GM21576 (cell line): ENCODE measurements at regions not wholly inside any gene's neighbourhood (a gene's known extent, or its start where the extent isn't known, plus 50 kb on each side); places are given as distances from the start of the nearest gene placed in this dataset.
"Not testable (repeated sequence)": the region's sequence is repeated elsewhere in the genome, so short reads cannot be mapped to it uniquely, and the experiment has no call there.

Experiments used
- ATAC-seq: cut with Tn5 transposase; IDR thresholded peaks from one replicate; pipeline ENCODE4 v1.9.1; 2021; ENCODE audit warnings: mild to moderate bottlenecking, moderate library complexity; ENCODE audit not compliant: unreplicated experiment

- no peak for ATAC-seq
Observed at GRCh38 chr1:114270282-114270681, 116.6 kb upstream of the SYT6 start.

GRCh38 chr1:114269539-114269938 is 115.9 kb upstream of the SYT6 start:
- ATAC-seq, result no peak

GRCh38 chr1:114263343-114263742 is 109.7 kb upstream of the SYT6 start:
- ATAC-seq, result peak; percentile 80

GRCh38 chr1:114262337-114262736 is 108.7 kb upstream of the SYT6 start:
- ATAC-seq, result no peak

- no peak for ATAC-seq
Observed at GRCh38 chr1:114260805-114261484, 107.3 kb upstream of the SYT6 start.

- ATAC-seq, result no peak
Observed at GRCh38 chr1:114259511-114260160, 106.0 kb upstream of the SYT6 start.

GRCh38 chr1:114258633-114259032 is 105.0 kb upstream of the SYT6 start:
- ATAC-seq, result no peak

- ATAC-seq, result no peak
Observed at GRCh38 chr1:114258074-114258473, 104.4 kb upstream of the SYT6 start.

- no peak for ATAC-seq
Observed at GRCh38 chr1:114257554-114257953, 103.9 kb upstream of the SYT6 start.

GRCh38 chr1:114253900-114254299 is 100.2 kb upstream of the SYT6 start:
- ATAC-seq, result no peak

GRCh38 chr1:114251573-114251939 is 97.9 kb upstream of the SYT6 start:
- ATAC-seq, result no peak

- no peak for ATAC-seq
Observed at GRCh38 chr1:114250683-114251572, 97.3 kb upstream of the SYT6 start.

- no peak for ATAC-seq
Observed at GRCh38 chr1:114249691-114250090, 96.0 kb upstream of the SYT6 start.

GRCh38 chr1:114248162-114248561 is 94.5 kb upstream of the SYT6 start:
- ATAC-seq, result no peak

GRCh38 chr1:114242531-114243210 is 89.0 kb upstream of the SYT6 start:
- not testable (repeated sequence) for ATAC-seq

GRCh38 chr1:114238053-114238452 is 84.4 kb upstream of the SYT6 start:
- no peak for ATAC-seq

GRCh38 chr1:114236517-114236916 is 82.8 kb upstream of the SYT6 start:
- no peak for ATAC-seq

GRCh38 chr1:114235960-114236359 is 82.3 kb upstream of the SYT6 start:
- no peak for ATAC-seq

GRCh38 chr1:114235281-114235680 is 81.6 kb upstream of the SYT6 start:
- no peak for ATAC-seq

GRCh38 chr1:114234408-114235124 is 80.9 kb upstream of the SYT6 start:
- no peak for ATAC-seq

- ATAC-seq, result no peak
Observed at GRCh38 chr1:114232691-114233090, 79.0 kb upstream of the SYT6 start.
